IPS-20b (cell line): ENCODE measurements at regions not wholly inside any gene's neighbourhood (a gene's known extent, or its start where the extent isn't known, plus 50 kb on each side); places are given as distances from the start of the nearest gene placed in this dataset.
"Not testable (repeated sequence)": the region's sequence is repeated elsewhere in the genome, so short reads cannot be mapped to it uniquely, and the experiment has no call there.

Experiments
- H3K27ac ChIP-seq: one replicate; pipeline ENCODE4 v1.5.1; 2013; ENCODE audit warnings: low read length
- H3K27me3 ChIP-seq: 2 replicates; pipeline ENCODE4 v1.6.1; 2013; ENCODE audit warnings: mild to moderate bottlenecking, low read length, inconsistent platforms; ENCODE audit not compliant: insufficient read depth
- H3K36me3 ChIP-seq: 2 replicates; pipeline ENCODE4 v1.6.1; 2013; ENCODE audit warnings: low read depth, mild to moderate bottlenecking, inconsistent platforms, low read length, moderate library complexity; ENCODE audit not compliant: insufficient read depth
- H3K4me1 ChIP-seq: 2 replicates; pipeline ENCODE4 v1.6.1; 2013; ENCODE audit warnings: mild to moderate bottlenecking, control low read depth, inconsistent platforms, low read length, moderate library complexity; ENCODE audit not compliant: insufficient read depth
- H3K4me3 ChIP-seq: 2 replicates; pipeline ENCODE4 v1.5.1; 2013; ENCODE audit warnings: mild to moderate bottlenecking, low read length, inconsistent platforms
- H3K9ac ChIP-seq: 2 replicates; pipeline ENCODE4 v1.6.1; 2013; ENCODE audit warnings: low read depth, mild to moderate bottlenecking, inconsistent platforms, low read length, moderate library complexity
- H3K9me3 ChIP-seq: 2 replicates; pipeline ENCODE4 v1.6.1; 2013; ENCODE audit warnings: mild to moderate bottlenecking, low read depth, low read length, inconsistent platforms; ENCODE audit not compliant: insufficient read depth

DNA sequence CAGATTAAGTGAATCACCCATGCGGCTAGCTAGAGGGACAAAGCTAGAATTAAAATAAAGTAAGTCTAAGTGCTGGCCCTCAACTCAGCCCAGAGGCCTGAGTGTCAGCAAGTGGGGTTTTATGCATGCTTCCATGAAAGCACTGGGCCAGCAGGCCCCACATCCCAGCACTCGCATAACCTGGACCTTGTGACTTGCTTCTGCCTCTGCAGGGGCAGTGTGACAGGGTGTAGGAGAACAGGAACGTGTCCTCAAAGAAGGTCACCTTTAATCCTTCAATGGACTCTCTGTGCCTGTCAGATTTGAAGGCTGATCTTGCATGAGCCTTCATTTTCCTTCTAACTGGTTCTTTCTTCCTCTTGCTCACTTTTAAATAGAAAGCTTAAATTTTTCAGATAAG, 183.4 kb downstream of the ALDH8A1 start:
- Histone ChIP-seq H3K36me3 (no peaks in the 10 kb centered on the region), H3K9me3 (no peaks in the 10 kb centered on the region; the same call in 1 of the 2 replicates), H3K4me1 (no peaks in the 10 kb centered on the region), H3K9ac (no peak overlapping the region), H3K27me3 (no peaks in the 10 kb centered on the region), H3K27ac (no peak overlapping the region), H3K4me3 (no peak overlapping the region)

DNA sequence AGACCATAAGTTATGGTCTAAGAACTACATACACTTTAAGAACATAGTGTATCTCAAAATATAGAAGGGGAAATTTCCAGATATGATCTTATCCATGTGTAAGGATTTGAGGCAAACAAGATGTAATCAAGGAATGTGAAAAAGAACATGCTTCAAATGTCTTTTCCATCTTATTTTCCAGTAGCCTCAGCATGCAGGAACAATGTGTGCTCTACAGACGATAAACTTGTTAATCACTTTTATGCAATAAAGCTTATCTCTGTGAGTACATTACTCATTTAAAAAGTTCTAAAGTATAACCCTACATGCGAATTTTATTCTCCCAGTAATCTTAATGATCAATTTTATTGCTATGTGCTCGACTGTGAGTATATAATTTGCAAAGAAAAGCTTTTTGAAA, 185.2 kb downstream of the ALDH8A1 start:
- no peaks in the 10 kb centered on the region for H3K4me1 ChIP-seq
- no peaks in the 10 kb centered on the region for H3K36me3 ChIP-seq
- no peaks in the 10 kb centered on the region for H3K27me3 ChIP-seq
- no peak overlapping the region for H3K27ac ChIP-seq
- H3K4me3 ChIP-seq = no peak overlapping the region
- no peaks in the 10 kb centered on the region; the same call in 1 of the 2 replicates for H3K9me3 ChIP-seq
- no peak overlapping the region for H3K9ac ChIP-seq

DNA sequence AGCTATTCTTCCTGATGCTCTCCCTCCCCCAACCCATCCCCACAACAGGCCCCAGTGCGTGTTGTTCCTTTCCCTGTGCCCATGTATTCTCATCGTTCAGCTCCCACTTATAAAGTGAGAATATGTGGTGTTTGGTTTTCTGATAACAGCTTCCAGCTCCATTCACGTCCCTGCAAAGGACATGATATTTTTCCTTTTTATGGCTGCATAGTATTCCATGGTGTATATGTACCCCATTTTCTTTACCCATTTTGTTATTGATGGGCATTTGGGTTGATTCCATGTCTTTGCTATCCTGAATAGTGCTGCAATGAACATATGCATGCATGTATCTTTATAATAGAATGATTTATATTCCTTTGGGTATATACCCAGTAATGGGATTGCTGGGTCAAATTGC, 186.3 kb downstream of the ALDH8A1 start:
- not testable (repeated sequence) for H3K4me1 ChIP-seq, H3K27ac ChIP-seq, H3K36me3 ChIP-seq, H3K9me3 ChIP-seq, H3K9ac ChIP-seq, H3K4me3 ChIP-seq, H3K27me3 ChIP-seq

GRCh38 chr6:134758621-134759020, 191.3 kb downstream of the ALDH8A1 start:
- Histone ChIP-seq H3K9ac (no peak overlapping the region), H3K27ac (no peak overlapping the region), H3K36me3 (no peaks in the 10 kb centered on the region), H3K4me1 (peaks cover 5% of the 10 kb centered on the region; the same call in 1 of the 2 replicates), H3K4me3 (no peak overlapping the region), H3K27me3 (no peaks in the 10 kb centered on the region), H3K9me3 (no peaks in the 10 kb centered on the region; the same call in 1 of the 2 replicates)

GRCh38 chr6:134757911-134758361, 192.0 kb downstream of the ALDH8A1 start:
- Histone ChIP-seq H3K9me3 (no peaks in the 10 kb centered on the region), H3K27me3 (no peaks in the 10 kb centered on the region), H3K4me3 (no peak overlapping the region), H3K36me3 (no peaks in the 10 kb centered on the region), H3K4me1 (peaks cover 5% of the 10 kb centered on the region; the same call in 1 of the 2 replicates), H3K27ac (no peak overlapping the region), H3K9ac (no peak overlapping the region)

DNA sequence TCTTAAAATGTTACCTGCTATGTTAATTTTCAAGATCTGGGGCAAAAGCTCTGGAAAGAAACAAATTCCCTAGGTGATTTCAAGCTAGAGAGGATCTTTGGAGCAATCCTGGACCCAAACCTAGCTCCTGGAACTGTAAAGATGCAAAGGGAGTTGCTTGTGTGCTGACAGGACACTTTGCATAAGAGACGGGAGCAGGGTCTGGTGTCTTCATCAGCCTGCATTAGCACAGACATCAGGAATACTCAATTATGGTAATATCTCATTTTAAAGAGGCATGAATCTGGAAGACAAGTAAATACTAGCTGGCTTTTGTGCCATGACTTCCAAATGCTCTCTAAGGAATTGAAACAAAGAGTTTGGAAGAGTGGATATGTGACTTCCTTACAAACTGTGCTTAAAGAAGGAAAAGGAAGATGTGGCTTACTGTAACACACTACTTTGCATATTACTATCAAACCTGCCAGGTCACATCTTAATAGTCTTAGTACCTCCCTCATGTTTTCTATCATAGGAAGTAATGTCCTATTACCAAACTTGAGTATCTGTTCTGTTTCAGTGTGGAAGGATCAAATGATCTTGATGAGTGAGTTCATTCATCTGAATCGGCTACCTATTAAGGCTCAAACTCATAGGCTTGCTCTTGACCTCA, 193.4 kb downstream of the ALDH8A1 start:
- H3K4me3 ChIP-seq = no peak overlapping the region
- H3K27ac ChIP-seq = no peak overlapping the region
- H3K9me3 ChIP-seq = no peaks in the 10 kb centered on the region
- no peaks in the 10 kb centered on the region for H3K27me3 ChIP-seq
- no peaks in the 10 kb centered on the region for H3K36me3 ChIP-seq
- no peak overlapping the region for H3K9ac ChIP-seq
- H3K4me1 ChIP-seq = peaks cover 5% of the 10 kb centered on the region; the same call in 1 of the 2 replicates

DNA sequence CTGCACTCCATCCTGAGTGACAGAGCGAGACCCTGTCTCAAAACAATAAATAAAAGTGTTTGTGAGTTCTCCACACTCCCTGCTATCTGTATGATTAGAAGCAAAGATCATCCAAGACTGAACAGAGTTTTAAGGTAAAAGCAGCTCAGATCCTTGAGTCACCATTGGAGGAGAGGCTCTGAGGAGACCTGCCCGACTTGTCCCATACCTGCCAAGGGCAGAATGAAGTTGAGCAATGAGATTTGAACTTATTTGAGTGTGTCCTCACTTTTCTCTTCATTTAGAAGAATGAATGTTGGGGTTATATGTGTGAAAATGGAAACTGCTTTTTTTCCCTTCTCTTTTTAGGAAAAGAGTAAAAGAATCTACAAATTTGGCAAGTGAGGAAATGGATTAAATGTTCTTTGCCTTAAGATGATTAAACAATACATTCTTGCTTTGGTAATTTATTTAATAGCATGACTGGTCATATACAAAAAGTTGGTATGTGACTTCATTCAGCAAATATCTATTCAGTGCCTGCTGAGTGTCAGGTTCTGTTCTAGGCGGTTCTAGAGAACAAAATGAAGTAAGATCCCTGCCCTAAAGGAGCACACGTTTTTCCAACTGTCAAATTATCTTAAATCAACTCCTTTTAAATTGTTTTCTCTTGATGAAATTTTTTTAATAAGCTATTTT, 195.7 kb downstream of the ALDH8A1 start:
- H3K27me3 ChIP-seq = no peaks in the 10 kb centered on the region
- no peak overlapping the region for H3K4me3 ChIP-seq
- no peak overlapping the region for H3K9ac ChIP-seq
- H3K36me3 ChIP-seq = no peaks in the 10 kb centered on the region
- H3K9me3 ChIP-seq = no peaks in the 10 kb centered on the region
- no peak overlapping the region for H3K27ac ChIP-seq
- peaks cover 5% of the 10 kb centered on the region; the same call in 1 of the 2 replicates for H3K4me1 ChIP-seq

- no peaks in the 10 kb centered on the region for H3K9me3 ChIP-seq
- no peak overlapping the region for H3K4me3 ChIP-seq
- no peaks in the 10 kb centered on the region for H3K36me3 ChIP-seq
- H3K4me1 ChIP-seq = no peaks in the 10 kb centered on the region
- H3K27ac ChIP-seq = no peak overlapping the region
- H3K27me3 ChIP-seq = no peaks in the 10 kb centered on the region
- H3K9ac ChIP-seq = no peak overlapping the region
Measured at GRCh38 chr6:134753001-134753400, 196.9 kb downstream of the ALDH8A1 start.

GRCh38 chr6:134752445-134752844, 197.5 kb downstream of the ALDH8A1 start:
- Histone ChIP-seq H3K27me3 (no peaks in the 10 kb centered on the region), H3K9ac (no peak overlapping the region), H3K4me1 (no peaks in the 10 kb centered on the region), H3K9me3 (no peaks in the 10 kb centered on the region), H3K27ac (no peak overlapping the region), H3K36me3 (no peaks in the 10 kb centered on the region), H3K4me3 (no peak overlapping the region)

DNA sequence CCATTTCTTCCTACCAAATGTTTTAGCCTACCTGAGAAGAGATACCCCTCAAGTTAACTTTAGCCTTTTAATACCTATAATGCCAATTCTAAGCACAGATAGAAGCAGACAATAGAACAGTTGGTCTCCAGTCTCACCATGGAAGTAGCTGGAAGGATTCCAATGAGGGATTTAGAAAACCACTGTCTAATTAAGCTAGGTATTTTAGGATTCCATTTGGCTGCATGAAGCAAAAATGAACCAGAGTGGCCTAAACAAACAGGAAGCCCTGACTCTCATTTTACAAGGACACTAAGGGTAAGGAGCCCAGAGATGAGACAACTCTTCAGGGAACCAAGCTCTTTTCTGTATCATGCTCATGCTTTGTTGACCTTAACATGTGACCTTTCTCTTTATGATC, 199.2 kb downstream of the ALDH8A1 start:
- Histone ChIP-seq H3K27me3 (no peaks in the 10 kb centered on the region), H3K4me3 (no peak overlapping the region), H3K27ac (no peak overlapping the region), H3K36me3 (no peaks in the 10 kb centered on the region), H3K4me1 (no peaks in the 10 kb centered on the region), H3K9me3 (no peaks in the 10 kb centered on the region), H3K9ac (no peak overlapping the region)

DNA sequence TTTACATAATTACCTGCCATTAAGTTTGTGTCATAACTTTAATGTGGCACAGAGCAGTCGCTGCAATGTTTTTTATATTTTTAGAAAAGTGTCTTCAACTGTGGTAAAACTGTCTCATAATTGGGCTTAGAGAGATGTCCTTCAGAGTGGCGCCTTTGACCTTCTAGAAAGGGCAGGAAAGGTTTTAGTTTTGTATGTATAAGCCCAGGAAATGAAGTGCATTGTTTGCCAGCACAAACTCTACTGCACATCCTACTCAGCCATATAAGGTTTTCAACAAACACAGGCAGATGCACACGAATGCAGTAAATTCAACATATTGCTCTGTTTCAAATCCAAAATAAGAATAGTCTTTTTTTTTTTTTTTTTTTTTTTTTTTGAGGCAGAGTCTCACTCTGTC, 201.4 kb downstream of the ALDH8A1 start:
- Histone ChIP-seq H3K4me1 (no peaks in the 10 kb centered on the region), H3K4me3 (no peak overlapping the region), H3K9me3 (no peaks in the 10 kb centered on the region), H3K27me3 (no peaks in the 10 kb centered on the region), H3K27ac (no peak overlapping the region), H3K9ac (no peak overlapping the region), H3K36me3 (no peaks in the 10 kb centered on the region)

DNA sequence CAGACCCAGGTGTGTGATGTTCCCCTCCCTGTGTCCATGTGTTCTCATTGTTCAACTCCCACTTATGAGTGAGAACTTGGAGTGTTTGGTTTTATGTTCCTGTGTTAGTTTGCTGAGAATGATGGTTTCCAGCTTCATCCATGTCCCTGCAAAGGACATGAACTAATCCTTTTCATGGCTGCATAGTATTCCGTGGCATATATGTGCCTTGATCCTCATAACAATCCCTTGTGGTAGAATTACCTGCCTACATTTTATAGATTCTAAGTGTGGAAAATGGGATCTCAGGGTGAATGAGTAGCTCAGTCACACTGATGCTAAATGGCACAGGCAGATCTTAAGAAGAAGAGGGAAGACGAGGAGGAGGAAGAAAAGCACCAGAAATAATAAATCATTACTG, 202.7 kb downstream of the ALDH8A1 start:
- not testable (repeated sequence) for H3K4me1 ChIP-seq, H3K4me3 ChIP-seq, H3K36me3 ChIP-seq, H3K27me3 ChIP-seq, H3K9ac ChIP-seq, H3K27ac ChIP-seq, H3K9me3 ChIP-seq
